GM19452 (cell line): ENCODE measurements at regions not wholly inside any gene's neighbourhood (a gene's known extent, or its start where the extent isn't known, plus 50 kb on each side); places are given as distances from the start of the nearest gene placed in this dataset.

Experiments
- ATAC-seq: cut with Tn5 transposase; IDR thresholded peaks from one replicate; pipeline ENCODE4 v1.9.1; 2021; ENCODE audit not compliant: unreplicated experiment

DNA sequence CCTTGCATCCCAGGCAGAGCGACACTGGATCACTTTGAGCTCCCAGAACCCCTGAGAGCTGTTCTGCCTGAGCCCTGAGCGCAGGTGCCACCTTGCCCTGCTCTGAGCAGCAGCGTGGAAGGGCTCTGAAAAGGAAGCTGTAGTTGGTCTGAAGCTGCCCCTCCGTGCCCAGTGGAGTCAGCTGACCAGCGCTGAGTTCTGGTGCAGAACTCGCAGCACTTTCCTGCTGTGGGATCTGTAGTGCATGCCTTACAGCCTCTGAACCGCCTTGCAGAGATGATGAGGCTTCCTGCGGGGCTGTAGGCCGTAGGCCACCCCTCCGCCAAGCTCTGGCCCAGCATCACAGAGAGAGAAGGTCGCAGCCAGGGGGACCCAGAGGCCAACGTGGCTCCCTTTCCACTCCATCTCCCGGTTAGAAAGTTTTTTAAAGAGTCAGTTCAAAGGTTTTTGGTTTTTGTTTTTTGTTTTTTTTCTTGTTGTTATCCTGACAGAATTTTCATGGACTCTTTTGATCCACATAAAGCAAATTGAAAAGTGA is 158.3 kb upstream of the CST7 start:
- ATAC-seq = no peak

DNA sequence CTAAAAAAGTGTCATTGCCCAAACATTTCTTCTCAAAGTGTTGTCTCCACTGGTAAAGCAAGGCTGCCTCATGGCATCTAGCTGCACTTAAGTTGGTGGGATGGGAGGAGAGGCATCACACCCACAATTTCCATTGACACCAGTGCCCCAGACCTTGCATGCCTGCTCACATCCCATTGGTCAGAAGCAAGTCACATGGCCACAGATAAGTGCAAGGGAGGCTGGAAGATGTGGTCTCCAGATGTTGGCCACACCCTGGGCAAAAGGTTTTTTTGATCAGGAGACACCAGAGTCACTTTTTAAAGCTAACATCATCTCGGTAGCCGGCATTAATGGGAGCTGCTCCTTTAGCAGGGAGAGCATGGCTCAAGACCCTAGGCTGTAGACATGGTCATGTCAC is 157.1 kb upstream of the CST7 start:
- ATAC-seq = no peak

DNA sequence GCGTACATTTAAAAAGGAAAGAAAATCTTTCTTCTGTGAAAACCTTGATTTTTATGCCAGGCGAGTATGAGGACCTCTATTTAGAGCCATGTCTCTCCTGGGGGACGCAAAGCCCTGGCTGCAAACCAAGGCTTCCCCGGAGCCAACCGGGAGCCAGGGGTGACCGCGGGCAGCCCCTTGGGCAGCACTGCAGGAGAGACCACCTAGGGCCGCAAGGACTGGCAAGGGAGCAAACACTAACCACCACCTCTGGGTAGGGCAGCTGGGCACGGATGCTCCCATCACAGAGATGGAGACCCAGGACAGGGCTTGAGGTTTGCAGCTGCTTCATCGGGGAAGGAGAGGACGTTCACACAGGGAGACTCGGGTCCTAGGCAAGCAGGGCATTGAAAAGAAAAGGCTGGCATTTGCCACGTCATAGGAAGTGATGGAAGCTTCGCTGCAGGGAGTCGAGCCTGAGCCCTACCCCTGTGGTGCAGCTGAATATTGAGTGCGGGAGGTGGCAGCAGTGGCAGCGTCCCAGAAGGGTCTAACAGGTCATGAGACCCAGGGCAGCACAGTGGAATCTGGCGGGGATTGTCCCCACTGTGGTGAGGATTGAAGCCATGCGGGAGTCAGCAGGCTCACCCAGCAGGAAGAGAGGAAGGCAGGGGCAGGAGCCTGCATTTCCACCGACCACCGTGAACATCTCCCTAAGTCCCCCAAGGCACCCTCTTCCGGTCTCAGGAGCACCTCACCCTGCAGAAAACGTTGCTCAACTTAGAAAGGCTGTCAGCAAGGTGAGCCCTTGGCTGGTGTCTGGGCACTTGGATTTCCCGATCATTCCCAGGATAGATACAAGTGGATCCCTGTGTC is 156.2 kb upstream of the CST7 start:
- no peak for ATAC-seq

DNA sequence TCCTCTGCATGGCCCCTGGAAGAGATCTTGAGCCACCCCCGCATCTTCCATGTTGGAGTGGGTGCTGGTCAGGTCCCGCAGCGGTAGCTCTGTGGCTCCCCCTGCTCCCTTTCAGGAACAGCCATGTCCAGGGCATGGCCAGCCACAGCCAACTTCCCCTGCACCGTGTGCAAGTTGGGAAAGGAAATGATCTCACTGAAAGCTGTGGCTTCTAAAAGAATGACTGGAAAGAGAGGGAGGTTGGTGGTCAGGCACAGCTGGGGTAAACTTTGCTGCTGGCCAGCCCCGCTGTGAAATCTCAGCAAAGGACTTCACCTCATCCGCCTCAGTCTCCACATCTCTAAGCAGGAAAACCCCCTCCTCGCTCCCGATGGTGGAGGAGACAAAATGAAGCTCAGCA is 153.6 kb upstream of the CST7 start:
- no peak for ATAC-seq

DNA sequence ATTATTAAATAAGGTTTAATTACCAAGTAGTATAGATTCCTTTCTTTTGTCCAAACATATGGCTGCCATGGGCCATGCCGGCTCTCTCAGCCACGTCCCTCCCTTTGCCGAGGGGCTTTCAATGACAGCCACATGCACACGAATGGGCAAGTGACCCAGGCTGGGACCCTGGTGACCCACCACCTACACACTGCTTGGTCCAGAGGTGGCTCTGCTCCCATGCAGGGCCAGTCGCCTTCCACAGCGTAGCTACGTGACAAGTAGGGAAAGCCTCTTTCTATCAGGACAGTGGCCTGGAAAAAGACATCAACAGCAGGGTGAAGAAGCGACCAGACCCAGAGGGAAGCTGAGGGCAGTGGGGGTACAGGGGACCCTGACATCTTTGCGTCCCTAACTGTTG is 152.8 kb upstream of the CST7 start:
- ATAC-seq = no peak

DNA sequence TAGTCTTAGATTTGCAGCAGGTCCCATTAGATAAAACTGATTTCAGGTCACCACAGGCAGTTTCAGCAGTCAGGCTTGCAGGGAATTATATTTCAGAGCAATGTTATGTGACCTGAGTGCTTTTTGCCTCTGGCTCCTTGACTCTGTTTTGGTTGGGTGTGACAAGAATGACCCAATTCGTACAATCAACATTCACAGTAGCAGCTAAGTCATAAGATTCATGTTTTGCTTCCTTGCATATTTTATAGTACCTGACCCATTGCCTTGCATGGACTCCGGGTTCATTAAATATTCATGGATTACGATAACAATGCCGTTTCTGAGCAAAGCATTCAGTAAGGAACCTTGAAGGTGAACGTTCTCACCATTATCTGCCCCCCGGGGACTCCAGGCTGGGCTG is 152.0 kb upstream of the CST7 start:
- ATAC-seq = no peak

DNA sequence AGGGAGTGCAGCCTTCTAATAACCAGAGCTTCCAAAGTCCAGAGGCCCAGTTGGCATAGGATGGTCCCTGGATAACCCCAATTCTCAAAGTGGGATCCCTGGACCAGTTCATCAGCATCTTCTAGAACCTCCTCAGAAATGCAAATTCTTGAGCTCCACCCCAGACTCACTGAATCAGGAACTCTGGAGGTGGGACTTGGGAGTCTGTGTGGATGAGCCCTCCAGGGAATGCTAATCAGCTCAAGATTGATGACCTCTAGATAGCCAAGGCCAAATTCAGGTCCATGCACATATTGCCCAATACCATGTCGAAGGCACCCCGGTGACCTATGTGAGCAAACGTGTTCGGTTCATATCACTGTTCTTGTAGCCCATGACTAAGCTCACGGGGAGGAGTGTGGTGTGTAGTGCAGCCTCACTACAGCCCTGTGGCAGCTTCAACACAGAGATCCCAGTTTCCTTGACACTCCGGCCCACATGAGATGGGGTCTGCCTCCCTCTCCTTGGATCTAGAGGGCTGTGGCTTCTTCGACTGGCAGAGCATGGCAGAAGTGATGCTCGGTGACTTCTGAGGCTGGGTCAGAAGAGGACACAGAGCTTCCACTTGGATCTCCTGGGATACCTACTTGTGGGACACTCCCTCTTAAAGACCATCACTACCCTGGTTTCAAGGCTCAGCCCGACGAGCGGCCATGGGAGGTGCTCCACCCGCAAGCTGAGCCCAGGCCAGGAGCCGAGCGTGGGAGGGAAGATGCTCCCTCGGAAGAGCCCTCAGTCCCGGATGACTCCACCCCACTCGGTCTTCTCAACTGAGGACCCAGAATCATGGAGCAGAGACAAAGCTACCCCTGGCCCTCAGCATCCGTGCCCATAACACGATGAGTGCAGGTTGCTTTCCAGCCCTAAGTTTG is 151.1 kb upstream of the CST7 start:
- no peak for ATAC-seq

DNA sequence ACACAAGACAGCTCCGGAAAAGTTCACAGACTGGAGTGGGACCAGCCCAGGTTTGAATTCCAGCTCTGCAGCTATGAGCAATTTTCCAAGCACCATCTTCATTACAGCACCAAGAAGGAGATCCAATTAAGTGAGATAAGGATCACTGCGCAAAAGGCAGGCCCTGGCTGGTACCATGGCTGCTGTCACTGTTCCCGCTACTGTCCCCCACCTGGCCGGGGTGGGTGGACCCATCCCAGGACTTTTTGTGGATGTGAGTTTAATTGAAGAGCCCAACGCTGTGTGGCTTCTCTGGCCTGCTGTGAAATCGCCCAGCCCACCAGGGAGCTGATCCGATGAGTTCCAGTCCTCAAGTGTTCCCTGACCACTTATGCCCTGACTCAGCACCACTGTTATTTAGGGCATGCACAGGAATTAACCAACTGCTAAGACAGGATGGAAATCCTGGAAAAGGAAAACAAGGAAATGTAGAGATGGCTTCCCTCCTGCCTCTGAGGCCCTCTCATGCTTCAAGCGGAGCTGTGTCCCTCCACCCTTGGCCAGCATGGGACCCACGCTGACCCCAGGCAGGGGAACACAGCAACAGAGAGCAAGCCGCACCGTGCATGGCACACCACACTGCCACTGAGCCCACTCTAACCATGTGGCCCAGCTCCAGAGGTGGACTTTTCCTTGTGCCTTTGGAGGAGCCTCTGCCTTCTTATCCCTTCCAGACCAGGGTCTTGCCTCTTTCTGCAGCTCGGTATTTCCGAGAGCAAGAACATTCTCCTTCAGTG is 150.0 kb upstream of the CST7 start:
- ATAC-seq = no peak

DNA sequence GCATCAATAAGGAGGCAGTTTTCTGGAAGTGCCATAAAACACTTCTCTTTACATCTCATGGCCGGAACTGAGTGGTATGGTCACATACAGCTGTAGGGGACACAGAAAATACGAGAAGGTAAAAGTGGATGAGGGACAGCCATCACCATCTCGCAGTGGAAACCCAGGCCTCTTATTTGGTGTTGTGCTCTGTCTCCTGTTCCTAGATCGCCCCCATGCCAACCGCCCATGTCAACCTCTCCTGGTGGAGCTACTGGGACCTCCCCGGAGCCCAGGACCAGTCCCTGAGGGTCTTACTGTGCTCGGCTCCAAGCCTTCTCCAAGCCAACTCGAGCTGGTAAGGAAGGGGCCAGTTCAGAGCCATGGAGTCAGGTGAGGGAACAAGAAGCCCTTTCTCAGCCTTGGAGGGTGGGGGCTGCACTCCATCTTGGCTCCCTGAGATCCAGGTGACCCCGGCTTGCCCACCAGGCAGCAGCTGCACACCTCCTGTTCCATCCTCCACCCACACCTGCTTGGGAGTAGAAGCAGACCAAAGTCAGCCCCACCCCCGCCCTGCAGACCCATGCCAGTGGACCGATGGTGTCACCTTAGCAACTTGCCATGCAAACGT is 149.0 kb upstream of the CST7 start:
- no peak for ATAC-seq

DNA sequence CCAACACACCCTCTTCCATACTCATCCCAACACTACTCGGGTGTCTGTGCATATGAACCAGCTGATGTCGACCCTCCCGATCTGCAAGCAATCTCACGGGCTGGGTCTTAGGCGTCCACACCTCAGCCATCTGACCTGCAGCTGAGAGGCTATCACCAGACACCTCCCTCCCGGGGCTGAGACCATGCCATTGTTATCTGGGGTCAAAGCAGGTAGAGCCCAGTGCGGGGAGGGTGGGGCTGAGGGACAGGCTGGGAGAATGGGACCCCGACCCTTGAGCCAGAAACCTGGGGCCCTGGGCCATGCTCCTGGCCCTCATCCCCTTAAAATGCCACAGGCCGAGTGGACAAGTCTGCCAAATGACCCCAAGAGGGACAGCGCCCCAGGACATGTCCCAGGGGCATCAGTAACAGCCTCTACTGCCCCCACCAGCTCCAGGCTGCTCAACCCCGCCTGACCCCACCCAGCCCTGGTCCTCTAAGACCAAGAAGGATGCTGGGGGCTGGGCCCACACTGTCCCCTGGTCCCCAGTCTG is 146.7 kb upstream of the CST7 start:
- no peak for ATAC-seq

DNA sequence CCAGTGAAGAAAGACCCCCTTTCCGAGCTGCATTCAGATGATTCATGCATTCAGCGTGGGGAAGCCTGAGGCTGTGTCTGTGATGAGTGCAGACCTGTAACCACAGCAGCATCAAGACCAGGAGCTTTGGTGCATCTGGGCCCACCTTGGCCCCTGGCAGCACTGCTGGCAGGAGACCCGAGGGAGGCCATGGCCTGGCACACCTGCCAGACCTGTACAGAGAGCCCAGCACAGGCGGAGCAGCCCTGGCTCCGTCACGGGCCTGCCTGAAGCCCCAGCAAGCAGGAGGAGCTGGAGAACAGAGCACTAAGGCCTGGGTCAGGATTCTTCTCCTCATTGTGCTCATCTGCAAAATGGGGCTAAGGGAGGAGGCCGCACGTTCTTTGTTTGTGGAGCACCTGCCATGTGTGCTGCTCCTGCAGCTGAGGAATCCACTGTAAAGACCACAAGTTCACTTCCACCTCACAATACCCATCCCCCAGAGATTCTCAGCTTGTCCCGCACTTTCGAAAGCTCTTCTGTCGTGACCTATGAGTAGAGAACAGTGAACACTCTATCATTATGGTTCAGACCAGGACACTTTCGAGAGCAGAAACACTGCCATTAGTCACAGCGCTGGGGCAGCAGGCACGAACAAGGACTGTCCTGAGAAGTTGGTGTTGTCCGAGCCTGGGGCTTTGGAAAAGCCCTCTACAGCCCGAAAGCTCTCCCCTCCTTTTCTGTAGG is 144.4 kb upstream of the CST7 start:
- no peak for ATAC-seq

DNA sequence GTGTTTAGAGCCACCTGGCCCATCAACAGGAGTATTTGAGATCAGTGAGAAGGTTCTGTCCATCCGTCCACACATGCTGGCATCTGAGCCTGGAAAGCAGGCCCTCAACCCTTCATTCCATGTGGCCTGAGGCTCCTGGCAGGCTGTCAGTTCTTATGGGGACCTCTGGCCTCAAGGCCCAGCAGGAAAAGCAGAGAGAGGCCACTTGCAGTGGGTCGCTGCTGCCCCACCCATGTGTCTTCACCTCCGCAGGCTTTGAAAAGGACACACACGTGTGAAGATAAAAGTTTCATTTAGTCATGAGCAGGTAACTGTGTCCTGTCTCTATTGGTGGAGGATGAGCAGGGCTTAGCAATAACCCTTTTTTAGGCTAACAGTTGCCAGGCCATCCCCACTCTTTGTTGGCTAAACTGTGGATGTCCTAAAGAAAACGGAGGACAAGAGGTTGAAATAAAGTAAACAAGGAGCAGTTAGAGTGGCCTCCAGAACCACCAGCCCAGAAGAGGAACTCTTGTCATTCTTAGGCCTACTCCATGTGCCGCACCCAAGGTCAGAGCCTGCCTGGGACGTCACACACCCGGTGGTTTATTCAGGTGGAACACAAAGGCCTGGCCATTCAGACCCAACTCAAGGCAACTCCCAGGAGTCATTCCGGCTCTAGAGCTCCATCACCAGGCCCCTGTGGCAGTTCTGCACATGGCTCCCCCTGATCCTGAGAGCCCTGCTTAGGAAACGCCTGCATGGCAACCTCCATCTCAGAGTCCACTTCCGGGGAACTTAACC is 143.4 kb upstream of the CST7 start:
- ATAC-seq = no peak

DNA sequence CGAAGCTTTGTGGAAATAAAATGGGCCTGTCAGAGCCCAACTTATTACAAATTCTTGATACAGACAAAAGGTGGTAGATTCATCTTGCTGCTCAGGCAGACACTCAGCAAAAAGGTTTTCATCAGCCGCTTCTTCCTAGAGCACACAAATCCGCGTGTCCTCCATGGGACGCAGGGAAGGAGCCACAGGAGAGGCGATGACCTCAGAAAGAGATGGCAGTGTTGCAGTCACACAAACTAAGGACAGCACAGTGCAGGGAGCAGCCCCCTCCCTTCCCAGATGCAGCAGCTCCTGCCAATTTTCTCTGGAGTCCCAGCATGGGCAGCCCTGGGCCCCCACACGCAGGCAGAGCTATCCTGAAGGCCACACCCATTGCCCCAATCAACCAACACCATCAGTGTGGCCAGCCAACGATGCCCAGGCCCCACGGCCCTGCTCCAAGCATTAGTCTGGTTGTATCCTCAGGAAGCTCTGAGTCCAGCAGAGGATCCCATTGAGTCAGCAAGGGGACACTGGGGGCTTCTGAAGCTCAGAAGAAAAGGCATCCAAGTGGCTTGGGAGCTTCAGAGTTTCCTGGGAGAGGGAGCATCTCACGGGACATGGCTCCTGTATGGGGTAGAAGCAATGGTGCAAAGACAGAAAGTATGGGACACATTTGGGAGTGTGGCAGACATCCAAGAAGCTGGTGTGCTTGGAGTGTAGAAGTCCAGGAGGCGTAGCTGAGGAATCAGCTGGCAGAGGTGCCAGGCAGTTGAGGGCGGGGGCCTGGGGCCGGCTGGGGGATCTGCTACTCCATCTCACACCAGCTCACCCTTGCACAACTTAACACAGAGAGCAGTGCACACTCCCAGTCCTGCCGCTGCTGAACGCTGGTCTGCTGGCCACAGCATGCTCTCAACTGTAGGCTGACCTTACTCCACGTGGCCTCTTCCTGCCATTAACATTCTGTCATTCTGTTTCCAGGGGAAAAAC is 142.1 kb upstream of the CST7 start:
- ATAC-seq = no peak

DNA sequence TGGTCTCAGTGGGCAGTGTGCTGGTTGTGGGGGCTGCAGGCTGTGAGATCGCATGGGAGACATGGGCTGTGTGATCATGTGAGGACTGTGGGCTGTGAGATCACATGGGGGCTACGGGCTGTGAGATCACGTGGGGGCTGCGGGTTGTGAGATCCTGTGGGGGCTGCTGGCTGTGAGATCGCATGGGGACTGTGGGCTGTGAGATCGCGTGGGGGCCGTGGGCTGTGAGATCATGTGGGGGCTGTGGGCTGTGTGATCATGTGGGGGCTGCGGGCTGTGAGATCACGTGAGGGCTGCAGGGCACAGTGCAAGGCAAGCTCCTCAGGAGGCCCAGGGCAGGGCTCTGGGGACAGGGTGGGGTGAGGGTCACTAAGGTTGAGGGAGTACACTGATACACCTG is 140.5 kb upstream of the CST7 start:
- ATAC-seq = no peak

DNA sequence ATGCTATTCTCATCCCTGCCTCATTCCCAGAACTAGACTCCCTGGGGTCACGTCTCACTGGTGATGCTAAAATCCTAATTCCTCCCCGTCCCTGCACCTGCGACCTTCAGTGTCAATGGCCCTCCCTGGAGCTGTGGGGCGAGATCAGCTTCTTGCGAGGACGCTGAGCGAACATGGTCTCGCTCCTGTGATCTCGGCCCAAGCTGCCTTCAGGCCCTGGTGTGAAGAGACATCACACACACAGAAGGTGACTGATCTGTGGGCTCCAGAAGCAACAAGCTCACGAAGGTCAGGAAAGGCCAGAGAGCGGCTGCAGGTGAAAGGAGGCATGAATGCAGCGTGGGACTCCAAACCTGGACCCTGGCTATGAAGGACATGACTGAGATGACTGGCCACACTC is 139.5 kb upstream of the CST7 start:
- ATAC-seq = no peak

DNA sequence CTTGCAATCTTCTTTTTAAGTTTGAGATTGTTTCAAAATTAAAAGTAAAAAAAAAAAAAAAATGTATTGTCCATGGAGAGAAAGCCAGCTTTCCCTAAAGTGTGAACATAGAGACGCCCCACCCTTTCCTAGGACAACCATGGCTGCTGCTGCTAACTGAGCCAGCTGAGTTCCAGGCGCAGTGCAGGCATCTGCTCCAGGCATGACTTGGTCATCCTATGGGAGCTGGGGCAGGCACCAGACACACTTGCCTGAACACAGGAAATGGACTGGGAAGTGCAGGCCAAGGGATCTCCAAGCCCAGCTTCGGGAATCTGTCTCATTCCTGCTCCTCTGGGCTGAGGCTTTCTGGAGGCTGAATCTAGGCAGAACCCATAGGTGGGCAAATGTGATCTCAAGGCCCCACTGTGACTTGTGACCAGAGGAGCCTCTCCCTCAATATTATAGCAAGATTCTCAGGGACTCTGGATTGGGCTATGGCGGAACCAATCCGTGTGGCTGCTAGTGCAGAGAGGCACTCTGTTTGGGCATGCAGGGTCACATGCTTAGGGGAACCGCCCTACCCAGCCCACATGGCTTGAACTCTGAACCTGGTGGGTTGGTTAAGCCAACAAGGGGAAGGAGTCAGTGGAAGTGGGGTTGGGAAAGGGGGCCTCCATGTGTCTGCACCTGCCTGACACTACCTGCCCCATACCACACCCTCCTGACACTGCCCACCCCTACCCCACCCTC is 138.2 kb upstream of the CST7 start:
- ATAC-seq = no peak

DNA sequence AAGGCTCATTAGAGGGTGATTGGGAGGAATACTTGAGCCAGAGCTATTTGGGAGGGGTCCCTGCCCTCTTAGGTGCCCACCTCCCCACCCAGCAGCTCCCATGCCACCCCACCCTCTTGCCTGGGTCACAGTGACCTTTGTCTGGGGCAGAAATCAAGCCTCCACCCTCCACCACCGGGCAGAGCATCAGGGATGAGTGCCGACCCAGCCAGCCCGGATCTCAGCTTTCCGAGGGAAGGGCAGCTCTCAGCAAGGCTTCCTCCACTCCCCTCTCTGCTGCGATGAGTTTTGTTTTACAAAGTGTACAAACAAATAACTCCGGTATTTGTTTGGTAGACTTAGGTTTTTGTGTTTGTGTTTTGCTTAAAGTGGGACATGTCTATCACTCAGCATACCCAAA is 136.7 kb upstream of the CST7 start:
- no peak for ATAC-seq
